Bone marrow (tissue), 2 donors: ENCODE measurements at regions not wholly inside any gene's neighbourhood (a gene's known extent, or its start where the extent isn't known, plus 50 kb on each side); places are given as distances from the start of the nearest gene placed in this dataset.
A peak's percentile ranks its signal among the peaks of the same experiment; 100 is the strongest.

Experiments
- DNase-seq, 2 donors: peaks; one replicate each; lab custom pipeline; 2025; lab: John Stamatoyannopoulos, UW

DNA sequence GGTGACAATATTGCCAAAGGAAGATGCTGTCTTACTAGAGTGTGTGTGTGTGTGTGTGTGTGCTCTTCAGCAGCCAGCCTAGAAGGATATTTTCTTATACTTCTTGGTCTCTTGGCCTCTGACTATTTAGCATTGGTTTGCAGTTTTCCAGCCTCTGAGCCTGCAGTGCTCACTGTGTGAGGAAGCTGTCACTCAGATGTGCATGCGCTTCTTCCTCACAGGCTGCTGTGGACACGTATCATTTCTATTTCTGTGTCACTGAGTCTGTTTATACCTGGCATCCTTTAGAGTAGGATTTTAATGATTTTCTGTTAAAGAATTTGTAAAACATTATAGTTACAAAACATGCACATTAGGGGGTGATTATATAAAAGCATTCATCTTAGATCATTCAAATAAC, 83.3 kb downstream of the ALDH8A1 start:
- no peak for DNase-seq

DNA sequence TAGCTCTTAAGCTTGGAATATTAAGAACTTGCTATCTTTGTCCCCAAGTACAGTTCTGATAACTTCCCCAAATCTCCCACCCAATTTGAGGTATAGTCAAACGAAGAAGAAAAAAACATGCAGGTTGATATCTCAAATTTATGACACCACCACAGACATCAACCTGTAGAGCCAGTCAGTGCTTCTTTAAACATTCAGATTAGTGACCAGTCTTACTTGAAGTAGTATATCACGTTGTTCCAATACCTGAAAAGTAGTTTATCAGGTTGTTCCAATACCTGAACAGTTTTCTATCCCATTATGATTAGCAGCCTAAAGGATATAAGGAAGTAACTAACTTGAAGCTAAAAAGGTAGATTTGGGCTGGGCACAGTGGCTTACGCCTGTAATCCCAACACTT, 85.3 kb downstream of the ALDH8A1 start:
- no peak for DNase-seq

DNA sequence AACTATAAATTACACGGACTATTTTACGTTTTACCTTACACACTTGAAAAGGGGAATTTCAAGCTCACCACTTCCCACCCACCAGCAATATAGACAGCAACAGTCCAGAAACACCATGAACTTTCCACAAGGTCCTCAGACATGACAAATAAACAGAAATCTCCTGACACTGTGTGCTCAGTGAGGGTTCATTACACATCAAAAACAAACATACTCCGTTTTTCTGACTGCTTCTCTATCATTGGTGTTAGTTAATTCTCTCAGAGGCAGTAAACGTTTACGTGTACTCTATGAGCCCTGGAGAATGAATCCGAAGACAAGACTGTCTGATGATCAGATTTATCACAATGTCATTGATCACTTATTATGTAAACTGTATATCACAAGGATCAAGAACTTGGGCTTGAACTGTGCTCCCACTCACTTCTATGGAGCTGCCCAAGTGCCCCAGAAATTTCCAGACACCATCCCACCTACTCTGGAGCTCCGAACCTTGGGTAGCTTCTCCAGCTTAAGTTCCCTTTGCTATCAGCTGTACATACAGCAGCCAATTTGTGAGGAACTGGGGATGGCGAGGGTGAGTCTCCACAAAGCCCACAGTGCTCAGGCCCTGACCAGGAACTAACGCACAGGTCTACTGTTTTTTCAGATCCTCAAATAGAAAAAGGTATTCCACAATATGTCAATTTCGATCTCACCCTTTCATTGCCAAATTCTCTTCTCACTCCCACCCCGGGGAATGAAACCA, 86.0 kb downstream of the ALDH8A1 start:
- no peak for DNase-seq

DNA sequence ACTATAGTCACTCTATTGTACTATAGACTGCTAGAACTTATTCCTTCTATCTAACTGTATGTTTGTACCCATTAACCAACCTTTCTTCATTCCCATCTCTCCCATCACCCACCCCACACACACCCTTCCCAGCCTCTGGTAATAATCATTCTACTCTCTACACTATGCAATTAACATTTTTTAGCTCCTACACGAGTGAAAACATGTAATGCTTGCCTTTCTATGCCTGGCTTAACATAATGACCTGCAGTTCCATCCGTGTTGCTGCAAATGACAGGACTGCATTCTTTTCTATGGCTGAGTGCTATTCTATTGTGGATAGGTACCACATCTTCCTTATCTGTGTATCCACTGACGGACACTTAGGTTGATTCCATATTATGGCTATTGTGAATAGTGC, 95.5 kb downstream of the ALDH8A1 start:
- DNase-seq: no peak

DNA sequence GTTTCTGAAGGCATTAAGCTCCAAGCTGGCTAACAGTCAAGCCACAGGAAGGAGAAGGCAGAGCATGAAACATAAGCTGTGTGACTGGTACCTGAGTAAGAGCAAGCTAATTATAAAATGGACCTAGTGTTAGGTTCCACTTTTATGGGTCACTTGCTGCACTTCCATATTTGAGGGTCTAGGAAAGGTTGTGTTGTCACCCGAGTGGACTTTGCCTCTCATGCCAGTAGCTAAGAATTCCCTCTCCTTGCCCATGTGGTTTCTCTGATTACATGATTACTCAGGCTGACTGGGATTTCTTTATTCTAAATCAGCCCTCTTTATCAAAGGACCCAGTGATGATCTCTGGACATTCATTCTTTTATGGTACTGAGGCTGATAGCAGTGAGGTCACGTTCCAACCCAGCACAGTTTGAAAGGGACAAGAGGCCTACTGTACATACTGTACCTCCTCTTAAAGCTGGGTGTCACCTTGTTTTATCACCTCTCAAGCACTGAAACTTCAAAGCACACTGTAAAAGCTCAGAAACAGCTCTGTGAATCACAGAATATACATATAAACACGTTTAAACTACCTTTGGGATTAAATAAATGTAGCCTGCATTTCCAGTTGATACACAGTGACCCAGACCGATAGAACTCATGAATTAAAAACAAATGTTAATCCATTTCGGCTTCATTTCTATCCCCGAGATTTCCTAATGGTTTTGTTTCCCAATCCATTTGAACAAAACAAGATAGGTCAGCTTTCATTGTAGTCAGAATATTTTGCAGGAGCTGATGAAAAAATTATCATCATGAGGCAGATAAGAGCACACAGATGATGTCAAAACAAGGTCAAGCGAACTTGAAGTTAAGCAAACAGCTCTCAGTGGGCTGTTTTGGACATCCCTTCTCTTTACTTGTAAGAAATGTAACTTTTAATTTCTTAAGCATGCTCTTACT, 96.5 kb downstream of the ALDH8A1 start:
- no peak for DNase-seq

DNA sequence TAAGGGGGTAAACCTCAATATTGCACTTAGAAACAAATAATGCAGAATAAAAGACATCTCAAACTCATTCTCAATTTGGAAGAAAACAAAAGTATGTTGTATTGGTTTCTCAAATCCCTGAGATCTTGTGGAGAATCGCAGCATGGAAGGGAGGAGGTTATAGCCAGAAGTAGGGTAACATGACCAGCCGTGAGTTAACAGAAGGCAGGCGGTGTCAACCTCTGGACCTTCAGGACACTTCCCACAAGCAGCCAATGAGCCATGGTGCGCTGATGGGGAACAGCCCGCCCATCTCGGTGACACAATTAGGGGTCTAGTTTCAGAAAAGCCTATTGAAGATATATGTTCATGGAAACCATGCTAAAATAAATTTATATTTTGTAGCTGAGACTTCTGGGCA, 98.4 kb downstream of the ALDH8A1 start:
- DNase-seq: no peak

DNA sequence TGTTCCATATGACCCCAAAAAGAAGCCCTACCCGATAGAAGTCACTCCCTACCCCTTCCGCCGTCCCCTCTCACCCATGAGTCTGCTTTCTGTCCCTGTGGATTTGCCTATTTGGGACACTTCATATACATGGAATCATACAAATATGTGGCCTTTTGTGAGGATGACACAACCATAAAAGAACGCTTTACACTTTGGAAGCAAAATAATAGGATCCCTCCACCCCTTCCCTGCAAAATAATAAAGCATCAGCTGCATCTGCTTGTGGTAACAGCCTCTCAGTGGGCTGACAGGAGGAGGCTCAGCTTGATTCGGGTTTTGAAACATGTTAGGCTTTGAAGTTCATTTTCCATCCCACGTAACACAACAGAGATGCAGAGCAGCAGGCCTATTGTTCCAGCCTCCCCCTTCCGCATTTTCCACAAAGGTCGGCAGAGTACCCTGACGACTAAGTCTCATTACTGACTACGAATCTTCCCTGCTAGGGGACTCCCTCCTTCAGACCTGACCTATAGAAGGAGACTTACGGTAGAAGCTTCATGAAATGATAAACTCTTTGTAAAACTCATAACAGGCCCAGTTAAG, 99.1 kb downstream of the ALDH8A1 start:
- no peak for DNase-seq

DNA sequence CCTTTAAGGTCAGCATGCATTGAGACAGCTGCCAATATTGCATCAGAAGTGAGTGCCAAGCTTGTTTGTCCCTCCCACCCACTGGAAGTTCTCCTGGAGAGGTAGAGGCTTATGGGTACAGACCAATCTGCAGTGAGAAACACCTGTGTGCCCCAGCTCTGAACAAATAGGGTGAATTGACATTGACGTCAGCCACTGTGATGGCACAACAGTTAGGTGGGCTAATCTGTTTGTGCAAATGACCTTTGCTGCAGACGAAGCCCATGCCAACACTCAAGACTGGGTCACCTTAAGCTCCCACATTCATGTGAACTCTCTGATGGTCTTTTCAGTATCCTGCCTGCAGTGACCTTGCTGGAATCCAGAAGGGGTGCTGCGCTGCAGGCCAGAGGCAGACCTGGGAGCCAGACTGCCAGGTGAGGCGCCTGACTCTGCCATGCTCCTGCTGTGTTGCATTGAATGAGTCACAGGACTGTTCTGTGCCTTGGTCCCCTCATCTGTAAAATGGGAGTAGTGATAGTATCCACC, 99.9 kb downstream of the ALDH8A1 start:
- no peak for DNase-seq

DNA sequence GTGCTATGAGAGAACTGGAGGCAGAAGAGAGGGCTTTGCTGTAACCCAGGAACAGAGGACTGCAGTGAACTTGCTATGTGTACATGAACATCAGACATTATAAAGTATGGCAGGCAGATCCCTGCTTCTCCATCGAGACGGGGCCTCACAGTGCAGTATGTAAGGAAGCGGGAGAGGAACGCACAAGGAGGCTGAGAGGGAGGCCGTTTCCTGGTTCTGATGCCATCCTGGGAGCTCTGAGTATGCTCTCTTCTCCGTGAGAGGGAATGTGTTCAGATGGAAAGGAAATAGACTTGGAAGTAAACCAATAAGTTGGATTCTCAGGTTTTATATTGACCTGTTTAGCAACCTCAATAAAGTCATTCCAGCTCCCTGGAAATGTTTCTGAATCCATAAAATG, 101.8 kb downstream of the ALDH8A1 start:
- no peak for DNase-seq

DNA sequence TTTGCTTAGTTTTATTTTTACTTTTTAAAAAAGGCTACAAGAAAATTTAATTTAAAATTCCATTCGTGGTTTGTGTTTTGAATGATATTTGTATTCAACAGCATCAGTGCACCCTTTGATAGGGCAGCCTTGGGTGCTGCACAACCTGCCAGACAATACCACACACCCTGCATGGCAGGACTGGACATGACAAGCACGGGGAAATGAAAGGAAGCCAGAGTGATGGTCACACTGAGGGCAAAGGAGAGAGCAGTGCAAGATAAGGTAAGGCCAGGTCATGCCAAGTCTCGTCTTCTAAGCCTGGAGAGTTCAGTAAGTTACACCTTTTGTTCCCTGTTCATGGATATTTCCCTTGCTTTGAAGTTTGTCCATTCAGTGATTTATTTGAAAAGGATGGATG, 103.0 kb downstream of the ALDH8A1 start:
- no peak for DNase-seq

DNA sequence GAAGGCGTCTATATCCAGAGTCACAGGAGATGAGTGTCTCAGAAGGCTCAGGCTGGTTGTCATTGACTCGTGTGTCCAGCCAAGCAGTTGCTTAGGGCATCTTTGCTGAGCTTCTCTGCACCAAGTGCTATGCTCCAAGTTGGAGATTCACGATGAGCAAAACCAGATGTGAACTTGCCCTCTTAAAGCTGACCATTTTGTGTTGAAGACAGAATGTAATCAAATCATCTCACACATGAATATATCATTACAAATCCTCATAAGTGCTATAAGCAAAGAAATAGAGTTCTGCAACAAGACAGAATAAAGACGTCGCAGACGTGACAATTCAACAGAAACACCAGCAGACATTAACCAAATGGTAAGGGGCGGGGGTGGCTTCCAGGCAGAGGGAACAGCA, 103.9 kb downstream of the ALDH8A1 start:
- DNase-seq: no peak

DNA sequence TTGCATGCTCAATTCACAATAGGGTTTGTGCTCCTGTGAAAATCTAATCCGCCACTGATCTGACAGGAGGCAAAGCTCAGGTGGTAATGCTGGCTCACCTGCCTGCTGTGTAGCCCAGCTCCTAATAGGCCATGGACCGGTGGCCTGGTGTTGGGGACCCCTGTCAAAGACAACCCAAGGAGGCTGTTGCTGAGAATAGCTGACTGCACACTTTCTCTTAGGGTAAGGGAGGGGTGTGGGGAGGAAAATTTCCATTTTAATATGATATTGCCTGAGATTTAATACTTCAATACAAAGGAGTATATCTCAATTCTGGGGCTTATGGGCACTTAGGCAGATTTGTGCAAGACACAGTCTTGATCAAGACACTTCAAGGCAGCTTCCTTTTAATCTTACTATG, 105.8 kb downstream of the ALDH8A1 start:
- DNase-seq: no peak

DNA sequence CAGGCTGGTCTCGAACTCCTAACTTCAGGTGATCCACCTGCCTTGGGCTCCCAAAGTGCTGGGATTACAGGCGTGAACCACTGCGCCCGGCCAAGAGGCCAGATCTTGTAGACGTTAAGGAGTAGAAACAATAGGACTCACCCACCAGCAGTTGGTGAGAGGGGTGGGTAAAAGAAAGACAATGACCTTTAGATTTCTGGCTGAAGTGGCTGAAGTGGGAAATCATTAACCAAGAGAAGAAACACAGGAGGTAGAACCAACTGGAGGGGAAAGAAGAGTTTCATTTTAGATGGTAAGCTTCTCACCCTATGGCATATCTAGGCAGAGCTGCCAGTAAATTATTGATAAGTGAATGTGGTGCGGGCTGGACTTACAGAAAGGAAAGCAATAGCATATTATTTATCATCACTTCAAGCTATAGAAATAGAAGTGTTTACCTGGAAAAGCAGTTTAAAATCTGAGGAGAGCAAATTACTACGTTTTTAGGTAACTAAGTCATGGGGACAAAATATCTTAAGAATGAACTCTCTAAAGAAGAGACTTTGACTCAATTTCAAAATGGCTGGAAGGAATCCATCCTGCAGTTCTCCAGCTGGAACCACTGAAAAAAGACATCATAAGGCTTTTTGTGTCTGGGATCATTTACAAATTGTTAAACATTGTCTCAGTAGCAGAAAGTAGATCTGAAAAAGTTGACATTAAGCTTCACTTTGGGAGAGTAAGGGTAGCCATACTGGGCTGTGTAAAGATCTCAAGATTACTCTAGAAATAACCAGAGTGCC, 109.6 kb downstream of the ALDH8A1 start:
- no peak for DNase-seq

DNA sequence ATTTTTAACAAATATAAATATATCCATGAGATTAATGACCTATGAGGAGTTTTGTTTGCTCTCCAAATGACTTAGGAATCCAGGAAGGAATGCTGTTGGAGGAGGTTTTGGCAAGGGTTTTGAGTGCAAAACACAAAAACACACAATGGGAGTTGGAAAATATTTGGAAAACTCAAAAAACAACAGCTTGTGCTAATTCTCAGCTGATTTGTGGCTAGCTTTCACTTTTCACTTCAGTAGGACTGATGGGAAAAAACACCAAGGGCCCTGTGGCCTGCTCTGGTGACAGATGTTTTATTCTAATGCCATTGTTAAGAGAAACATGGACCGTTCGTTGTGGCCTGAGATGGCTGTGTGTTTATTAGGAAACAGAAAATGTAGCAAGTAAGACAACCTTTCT, 113.9 kb downstream of the ALDH8A1 start:
- DNase-seq: no peak

DNA sequence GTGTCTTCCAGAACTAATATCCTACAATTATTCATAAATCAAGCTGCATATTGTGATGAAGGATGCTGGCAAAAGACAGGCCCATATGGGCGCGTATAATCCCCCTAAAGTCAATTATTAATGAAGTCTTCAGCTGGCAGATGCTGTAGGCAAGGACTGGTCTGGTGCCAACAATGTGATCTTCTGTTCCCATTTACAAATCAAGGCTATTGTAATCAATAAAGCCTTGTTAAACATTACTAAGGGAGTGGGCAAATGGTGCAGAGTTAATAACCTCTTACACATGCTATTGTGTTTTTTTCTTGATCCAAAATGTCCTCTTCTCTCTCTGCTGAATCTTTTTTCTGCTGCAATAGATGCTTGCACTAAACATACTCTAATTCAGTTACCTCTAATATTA, 119.0 kb downstream of the ALDH8A1 start:
- no peak for DNase-seq

DNA sequence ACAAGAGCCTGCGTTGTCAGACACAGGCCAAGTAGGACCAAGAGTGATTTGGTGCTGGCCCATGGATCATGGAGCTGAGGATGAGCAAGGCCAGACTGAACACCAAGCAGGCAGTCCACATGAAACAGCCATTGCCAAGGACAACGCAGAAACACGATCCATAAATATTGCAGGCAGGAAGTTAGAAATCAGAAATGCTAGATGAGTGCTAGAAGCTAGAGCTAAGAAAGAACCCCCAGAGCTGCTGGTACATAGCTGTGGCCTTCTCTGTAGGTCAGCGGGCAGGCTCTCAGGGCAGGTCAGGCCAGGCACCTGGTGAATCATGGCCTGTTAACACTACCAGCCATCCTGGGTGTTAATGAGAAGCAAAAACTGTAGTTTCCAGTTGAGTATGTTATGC, 119.7 kb downstream of the ALDH8A1 start:
- DNase-seq: no peak

DNA sequence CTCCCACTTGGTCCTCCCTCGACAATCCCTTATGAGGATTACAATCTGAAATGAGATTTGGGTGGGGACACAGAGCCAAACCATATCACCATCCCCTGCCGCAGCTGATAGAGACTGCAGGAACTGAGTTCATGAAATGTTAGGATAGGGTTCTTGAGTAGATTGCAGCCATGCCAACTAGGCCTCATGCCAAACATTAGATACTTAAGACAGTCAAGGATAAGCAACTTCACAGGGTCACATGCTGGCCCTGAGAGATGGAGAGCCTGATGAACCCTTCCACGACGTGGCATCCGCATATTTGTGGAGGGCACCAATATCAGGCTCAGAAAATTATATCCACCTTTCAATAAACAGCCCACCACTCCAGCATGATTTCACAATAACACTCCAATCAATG, 121.3 kb downstream of the ALDH8A1 start:
- DNase-seq: no peak

DNA sequence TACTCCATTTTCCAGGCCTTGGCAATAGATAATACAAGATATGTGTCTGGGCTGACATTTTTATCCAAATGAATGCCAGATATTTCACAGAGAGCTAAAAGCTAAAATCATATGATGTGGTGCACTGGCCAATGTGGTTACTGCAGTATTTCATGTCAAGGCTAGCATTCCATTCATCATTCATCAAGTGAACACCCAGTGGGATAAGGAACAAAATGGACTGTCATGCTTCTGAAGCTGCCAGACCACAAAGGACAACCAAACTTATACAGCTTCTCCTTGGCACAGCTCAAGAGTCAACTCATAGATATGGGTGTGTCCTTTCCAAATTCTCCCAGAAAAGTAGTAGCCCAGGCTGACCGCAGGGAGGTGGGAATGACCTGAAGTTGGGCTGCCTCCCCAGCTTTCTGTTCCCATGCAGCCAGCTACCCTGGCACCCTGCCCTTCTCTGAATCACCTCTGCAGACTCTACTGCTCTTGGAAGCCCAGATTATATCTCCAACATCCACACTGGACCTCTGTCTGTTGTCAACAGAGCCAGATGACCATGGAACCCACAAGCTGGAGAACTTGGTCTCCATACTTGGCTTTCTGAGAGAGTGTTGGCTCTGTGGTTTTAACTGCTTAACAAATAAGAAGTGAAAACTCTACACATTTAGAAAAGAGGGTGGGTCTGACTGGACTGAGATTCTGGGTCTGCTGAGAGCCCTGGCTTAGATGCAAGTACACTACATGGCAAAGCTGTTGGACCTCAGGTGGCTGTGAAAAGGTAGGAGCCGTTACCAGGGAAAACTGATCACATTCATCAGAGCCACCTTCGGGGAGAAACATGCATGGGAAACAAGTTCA, 122.8 kb downstream of the ALDH8A1 start:
- no peak for DNase-seq

DNA sequence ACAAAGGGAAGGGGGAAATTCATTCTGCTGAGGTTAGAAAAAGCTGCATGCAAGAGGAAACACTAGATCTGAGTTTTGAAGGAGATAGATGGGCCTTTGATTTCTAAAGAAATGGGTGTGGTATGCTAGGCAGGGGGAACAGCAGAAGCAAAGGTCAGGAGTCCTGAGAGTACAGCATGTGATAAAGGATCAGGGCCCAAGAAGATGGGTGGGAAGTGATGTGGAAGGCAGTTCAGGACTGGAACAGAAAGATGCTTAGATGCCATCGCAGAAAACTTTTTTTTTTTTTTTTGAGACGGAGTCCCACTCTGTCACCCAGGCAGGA, 126.2 kb downstream of the ALDH8A1 start:
- no peak for DNase-seq

DNA sequence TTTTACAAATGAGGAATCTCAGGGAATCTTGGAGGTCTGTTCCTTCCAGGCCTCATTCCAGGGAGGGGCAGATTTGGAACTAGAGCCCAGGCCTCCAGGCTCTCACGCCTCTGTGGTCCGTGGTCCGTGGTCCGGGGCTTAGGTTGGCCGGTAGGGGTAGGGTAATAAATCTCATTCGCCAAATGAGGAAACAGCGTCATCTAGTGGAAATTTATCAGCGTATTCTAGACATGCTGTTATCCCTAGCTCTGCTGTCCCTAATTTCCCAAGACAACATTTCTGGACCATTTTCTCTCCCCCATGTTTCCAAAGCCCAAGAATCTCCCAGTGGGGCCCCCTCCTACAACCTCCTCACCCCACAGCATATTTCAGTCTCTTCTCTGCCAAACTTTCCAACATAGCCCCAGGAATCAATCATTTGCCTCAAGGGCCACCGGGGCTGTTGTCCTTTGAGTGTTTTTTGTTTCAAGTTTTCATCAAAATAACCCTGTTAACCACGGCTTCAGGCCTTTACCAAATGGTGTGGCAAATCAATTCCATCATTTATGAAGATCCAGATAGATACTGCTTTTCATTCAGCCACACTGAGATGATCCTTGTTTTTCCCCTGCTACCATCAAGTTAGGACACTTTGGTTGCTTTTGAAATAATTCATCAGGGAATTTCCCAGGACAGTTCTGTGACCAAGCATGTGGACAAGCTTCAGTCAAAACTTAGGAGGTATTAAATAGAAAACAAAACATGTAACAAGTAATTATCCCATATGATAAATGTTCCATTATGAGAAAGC, 126.8 kb downstream of the ALDH8A1 start:
- DNase-seq: peak in 1 of 2 donors; percentile 76
